NCI-H1105 (cell line): ENCODE measurements at regions not wholly inside any gene's neighbourhood (a gene's known extent, or its start where the extent isn't known, plus 50 kb on each side); places are given as distances from the start of the nearest gene placed in this dataset.

Source experiments
- DNase-seq: peaks from one replicate; lab custom pipeline; 2025; lab: John Stamatoyannopoulos, UW

GRCh38 chr5:113902917-113903660 lies 389.6 kb downstream of the YTHDC2 start:
- DNase-seq, result no peak

GRCh38 chr5:113909782-113910181 lies 396.3 kb downstream of the YTHDC2 start:
- DNase-seq, result peak; percentile 6

DNA sequence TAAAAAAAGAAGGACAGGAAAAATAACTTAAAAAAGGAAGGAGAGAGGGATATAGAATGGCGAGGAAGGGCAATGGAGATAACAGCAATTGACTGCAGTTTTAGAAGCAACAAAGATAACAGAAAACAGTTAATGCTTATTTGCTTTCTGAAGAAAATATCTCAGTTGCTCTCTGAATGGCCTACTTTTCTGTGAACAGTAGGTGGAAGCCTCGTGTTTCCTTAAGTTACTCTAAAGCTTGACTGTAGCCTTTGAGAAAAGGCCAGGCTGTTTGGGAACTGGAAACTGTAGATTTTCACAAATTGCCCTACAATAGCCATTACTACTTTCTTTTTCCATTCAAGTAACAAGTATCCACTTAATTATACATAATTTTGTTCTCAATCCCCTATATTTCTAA lies 404.5 kb downstream of the YTHDC2 start:
- DNase-seq, result no peak

GRCh38 chr5:113922343-113922742 lies 408.8 kb downstream of the YTHDC2 start:
- DNase-seq, result no peak

- no peak for DNase-seq
Measured at GRCh38 chr5:113935453-113935852, 422.0 kb downstream of the YTHDC2 start.

- DNase-seq, result no peak
Measured at GRCh38 chr5:113937301-113937700, 423.8 kb downstream of the YTHDC2 start.

DNA sequence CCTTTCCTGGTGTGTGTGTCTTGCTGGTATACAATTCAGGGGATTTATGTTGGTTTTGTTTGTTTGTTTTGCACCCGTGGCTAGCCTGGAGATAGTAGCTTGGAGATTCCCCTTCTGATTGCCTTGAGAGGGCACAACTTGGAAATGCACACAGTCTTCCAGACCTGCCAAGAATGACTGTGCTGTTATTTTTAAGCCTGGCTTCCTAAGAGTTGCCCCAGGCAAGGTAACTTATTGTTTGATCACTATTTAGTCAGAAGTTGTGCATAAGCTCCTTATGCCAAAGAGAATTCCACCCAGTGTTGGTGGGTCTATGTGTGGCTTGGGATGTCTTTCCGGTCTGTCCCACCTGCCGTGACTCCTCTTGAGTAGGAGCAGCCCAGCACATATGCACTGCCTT lies 421.9 kb upstream of the KCNN2 start:
- DNase-seq, result no peak

- no peak for DNase-seq
Measured at GRCh38 chr5:113950186-113950585, 411.7 kb upstream of the KCNN2 start.

DNA sequence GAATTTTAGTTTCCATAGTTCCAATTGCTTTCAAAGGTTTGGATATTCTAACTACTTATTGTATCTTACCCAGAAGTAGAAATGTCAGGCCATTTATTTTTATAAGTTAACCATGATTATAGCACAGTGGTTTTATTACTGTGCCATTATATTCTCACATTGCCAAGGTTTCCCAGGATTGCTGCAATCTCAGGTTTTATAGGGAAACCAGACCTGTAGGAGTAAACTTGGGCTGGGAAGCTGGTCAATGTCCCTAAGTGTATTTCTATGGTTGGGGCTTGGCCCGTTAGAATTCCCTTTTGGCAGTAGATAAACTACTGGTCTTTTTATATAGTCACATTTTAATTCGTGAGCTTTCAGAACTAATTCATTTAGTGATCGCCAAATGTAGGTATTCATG lies 396.6 kb upstream of the KCNN2 start:
- no peak for DNase-seq

DNA sequence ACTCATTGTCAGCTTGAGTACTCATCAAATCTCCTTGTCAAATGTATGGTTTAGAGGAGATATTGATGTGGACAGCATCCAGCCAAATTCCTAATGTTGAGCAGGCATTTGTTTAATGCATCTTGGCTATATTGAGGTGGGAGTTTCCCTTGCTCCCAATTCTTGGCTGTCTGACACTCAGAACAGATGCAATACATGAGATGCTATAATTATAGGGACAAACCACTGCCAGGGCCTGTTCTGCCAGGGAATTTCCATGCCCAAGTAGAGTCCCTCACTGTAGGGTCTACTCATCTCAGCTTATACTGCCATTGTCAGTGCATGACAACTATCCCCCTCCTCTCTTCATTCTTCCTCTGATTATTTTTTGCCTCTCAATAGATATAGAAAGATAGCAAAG lies 392.0 kb upstream of the KCNN2 start:
- no peak for DNase-seq

DNA sequence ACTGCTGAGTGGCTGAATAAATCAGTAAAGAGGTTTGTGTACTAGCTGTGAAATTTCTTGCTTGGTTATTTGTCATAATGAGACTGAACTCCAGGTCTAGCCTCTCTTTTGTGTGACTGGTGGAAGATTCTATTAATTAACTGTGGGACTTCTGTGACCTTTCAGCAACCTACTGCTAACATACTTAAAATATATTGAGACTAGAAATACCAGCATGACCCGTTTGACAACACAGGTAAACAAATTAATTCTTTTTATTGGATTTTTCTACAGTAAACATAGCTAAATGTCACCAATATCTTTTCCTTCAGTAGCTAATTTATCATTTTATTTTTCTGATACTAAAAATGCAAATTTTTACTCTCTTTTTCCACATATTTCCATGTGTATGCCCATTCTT lies 390.4 kb upstream of the KCNN2 start:
- DNase-seq, result no peak

DNA sequence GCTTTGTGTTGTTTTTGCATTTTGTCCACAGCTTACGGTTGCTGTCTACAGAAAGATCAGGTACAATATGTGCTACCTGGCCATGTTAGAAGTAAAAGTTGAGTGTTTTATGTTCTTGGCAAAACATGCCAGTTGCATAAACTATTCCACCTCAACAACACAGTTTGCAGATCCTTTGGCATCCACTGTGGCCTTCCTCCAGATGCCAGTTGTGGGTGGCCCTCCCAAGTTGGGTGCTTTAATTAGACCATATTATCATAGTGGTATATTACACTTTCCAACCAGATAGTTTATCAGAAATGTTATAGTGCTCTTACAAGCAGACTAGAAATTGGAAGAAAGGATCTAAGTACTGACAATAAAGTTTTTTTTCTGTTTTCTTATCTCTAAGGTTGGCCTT lies 386.9 kb upstream of the KCNN2 start:
- no peak for DNase-seq

- no peak for DNase-seq
Measured at GRCh38 chr5:113984928-113985327, 376.9 kb upstream of the KCNN2 start.

DNA sequence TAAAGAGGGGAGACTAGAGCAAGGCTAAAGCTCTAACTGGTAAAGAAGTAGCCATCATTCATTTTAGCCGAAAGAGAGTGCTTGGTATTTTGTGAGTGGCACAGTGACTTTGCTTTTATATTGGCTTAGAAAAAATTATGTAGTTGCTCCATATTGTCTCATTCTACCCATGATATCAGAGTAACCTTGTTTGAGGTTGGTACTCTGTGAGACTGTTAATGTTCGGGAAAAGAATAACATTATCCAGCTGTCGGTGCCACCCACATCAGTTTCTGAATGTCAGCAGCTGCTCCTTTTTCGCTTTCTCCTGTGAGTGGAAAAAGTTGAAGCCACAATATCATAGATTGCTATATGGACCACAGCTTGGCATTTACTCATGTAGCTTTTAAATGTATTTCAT lies 376.4 kb upstream of the KCNN2 start:
- no peak for DNase-seq

DNA sequence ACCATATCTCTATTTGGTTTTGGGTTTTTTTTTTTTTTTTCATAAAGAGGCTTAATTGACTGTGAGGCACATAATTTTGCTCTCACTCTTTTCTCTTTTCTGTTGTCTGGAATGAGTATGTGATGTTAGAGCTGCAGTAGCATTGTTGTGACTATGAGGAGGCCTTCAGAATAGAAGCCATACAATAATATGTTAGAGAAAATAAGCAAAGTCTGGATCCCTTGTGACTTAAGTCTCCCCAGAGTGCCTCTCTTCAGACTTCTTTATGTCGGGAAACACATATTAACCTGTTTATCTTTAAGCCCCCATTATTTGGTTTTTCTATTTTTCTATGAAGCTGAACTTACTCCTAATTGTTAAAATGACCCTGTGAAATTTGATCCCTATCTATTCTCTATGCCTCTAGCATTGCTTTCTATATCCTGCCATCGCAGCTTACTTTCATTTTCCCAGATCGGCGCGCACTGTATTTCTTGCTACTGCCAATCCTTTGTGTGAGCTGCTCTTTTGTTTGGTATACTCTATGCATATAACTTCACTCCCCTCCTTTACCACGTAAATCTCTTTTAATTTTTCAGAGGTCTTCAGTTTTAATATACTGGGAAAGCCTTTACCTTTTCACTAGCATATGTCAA lies 372.5 kb upstream of the KCNN2 start:
- no peak for DNase-seq

DNA sequence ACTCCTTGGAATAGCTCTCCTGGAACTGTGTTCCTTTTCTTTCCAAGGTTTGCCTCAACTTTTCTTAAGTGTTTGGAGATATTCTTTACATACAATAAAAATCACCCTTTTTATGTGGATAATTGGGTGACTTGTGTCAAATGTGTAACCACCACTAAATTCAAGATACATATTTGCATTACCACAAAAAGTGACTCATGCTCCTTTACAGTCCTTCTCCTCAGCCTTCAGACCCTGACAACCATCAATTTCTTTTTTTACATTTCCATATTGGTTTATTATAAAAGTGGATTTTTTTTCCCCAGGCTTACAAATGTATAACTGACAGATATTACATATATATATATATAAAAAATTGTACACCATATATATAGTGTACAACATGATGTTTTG lies 372.0 kb upstream of the KCNN2 start:
- no peak for DNase-seq

- no peak for DNase-seq
Measured at GRCh38 chr5:114001076-114001475, 360.8 kb upstream of the KCNN2 start.

- DNase-seq, result no peak
Measured at GRCh38 chr5:114006582-114006981, 355.3 kb upstream of the KCNN2 start.

DNA sequence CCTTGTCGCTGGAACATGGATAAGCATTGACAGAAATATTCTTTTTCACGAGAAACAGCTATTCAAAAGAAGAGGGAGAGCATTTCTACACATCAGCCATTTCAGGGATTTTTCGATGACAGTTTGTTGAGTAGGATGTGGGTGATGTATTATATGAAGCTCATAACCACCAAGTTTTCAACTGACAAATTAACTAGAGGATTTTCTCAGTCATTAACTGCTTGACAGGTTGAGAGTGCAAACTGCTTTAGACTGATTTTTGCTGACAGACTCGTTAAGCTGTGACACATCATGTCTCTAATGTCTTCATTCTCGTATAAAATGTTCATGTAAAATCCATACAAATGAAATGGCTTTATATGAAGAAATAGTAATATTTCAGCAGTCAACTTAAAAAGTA lies 354.2 kb upstream of the KCNN2 start:
- DNase-seq, result no peak

- no peak for DNase-seq
Measured at GRCh38 chr5:114010362-114010761, 351.5 kb upstream of the KCNN2 start.

DNA sequence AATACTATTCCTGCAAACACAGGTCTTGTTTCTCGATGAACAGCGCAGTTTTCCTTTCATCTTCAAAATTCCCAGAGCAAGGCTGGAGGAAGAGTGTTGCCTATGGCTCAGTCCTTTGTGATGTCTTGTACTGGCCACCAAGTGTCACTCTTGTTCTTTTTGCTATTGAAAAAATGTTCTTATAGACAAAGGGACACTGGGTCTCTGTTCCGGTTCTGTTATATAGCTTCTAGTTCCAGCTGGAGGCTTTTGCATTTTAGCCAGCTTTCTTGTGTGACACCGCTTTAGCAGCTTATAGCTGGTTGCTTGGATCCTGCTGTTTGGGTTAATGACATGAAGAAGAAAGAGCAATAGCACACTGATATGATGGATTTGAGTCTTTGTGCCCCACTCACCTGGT lies 343.7 kb upstream of the KCNN2 start:
- DNase-seq, result no peak

DNA sequence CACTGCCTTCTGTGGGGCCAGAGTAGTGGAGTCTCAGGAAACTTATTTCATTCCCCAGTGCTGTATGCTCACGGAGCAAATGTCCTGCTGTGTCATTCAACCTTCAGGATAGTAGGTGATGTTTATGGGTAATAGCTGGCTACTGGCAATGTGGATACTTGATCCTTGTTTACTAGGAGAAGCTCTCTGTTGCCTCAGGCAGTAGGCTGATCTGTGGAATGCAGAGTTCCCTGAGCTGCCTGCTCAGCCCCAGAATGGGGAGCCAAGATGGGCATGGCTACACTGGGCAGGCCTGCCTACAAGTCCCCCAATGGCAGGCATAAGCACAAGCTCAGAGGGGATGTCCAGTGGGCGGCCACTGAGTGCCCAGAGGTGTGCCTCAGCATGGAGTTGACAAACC lies 323.1 kb upstream of the KCNN2 start:
- no peak for DNase-seq

- no peak for DNase-seq
Measured at GRCh38 chr5:114050087-114050486, 311.8 kb upstream of the KCNN2 start.

DNA sequence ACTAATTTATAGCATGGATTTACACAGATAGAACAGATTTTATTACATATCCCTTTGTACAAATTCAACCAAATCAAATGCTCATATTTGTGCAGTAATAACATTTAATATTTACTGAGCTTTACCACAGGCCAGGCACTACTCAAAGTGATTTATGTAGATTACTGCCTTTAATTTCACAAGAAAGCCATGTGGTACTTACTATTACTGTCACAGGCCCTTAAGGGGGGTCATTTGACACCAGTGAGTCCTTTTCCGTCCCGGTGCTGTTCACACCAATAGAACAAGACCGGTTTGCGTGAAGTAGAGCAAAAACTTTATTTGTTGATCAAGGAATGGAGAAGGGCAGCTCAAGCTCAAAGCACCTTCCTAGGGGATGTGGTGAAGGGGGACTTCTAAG lies 308.5 kb upstream of the KCNN2 start:
- no peak for DNase-seq
